GM20000 (cell line): ENCODE measurements at regions not wholly inside any gene's neighbourhood (a gene's known extent, or its start where the extent isn't known, plus 50 kb on each side); places are given as distances from the start of the nearest gene placed in this dataset.

Experiments used
- DNase-seq: peaks from one replicate; pipeline ENCODE4 v3.0.0; 2012; ENCODE audit warnings: low spot score
- CTCF ChIP-seq: IDR thresholded peaks from 2 replicates; pipeline ENCODE4 v1.5.1; 2012; ENCODE audit warnings: mild to moderate bottlenecking, control low read depth; ENCODE audit errors: extremely low read depth, missing control alignments

- TF ChIP-seq CTCF: no peak
- no peak for DNase-seq
Observed at GRCh38 chr20:62555642-62556420, 80.0 kb upstream of the GATA5 start.

GRCh38 chr20:62557462-62557861 is 81.7 kb upstream of the GATA5 start:
- TF ChIP-seq CTCF: no peak
- no peak for DNase-seq

GRCh38 chr20:62557999-62558408 is 82.2 kb upstream of the GATA5 start:
- TF ChIP-seq CTCF: no peak
- no peak for DNase-seq

- no peak for DNase-seq
- TF ChIP-seq CTCF: no peak
Observed at GRCh38 chr20:62558779-62559178, 83.0 kb upstream of the GATA5 start.

GRCh38 chr20:62560162-62560561 is 82.1 kb upstream of the SLCO4A1 start:
- DNase-seq: no peak

GRCh38 chr20:62561182-62561581 is 81.1 kb upstream of the SLCO4A1 start:
- no peak for TF ChIP-seq CTCF
- peak; percentile 58 for DNase-seq

More at GRCh38 chr20:62560162-62560561, 82.1 kb upstream of the SLCO4A1 start:
- no peak for TF ChIP-seq CTCF

- no peak for DNase-seq
- no peak for TF ChIP-seq CTCF
Observed at GRCh38 chr20:62561948-62562347, 80.4 kb upstream of the SLCO4A1 start.
